ENCODE measurements at regions not wholly inside any gene's neighbourhood (a gene's known extent, or its start where the extent isn't known, plus 50 kb on each side); places are given as distances from the start of the nearest gene placed in this dataset.
"Not testable (repeated sequence)": the region's sequence is repeated elsewhere in the genome, so short reads cannot be mapped to it uniquely, and the experiment has no call there.

GRCh38 chr1:96191165-96191564 lies 530.4 kb upstream of the PTBP2 start:
- DNase-seq (ENCODE audit: low spot score) = no peak

- DNase-seq (ENCODE audit: low spot score) = no peak
Observed at GRCh38 chr1:96206451-96206850, 515.1 kb upstream of the PTBP2 start.

DNA sequence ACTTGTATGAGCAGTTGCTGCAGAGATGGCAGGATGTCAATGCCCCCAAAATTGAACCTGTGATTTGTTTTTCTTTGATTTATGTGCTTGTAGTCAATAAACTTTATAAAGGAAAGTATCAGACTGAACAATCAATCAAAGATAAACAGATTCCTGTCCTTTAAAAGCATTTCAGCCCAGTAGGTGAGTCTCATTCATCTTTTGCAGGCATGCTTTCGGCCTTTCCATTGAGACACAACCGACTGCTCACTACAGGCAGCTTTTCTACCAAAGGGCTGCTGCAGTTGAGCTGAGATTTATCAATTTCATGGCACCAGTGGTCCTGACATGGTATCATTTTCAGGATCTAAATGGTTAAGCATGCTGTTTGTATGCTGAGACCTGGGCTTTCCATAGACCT lies 513.6 kb upstream of the PTBP2 start:
- DNase-seq (ENCODE audit: low spot score) = no peak

DNA sequence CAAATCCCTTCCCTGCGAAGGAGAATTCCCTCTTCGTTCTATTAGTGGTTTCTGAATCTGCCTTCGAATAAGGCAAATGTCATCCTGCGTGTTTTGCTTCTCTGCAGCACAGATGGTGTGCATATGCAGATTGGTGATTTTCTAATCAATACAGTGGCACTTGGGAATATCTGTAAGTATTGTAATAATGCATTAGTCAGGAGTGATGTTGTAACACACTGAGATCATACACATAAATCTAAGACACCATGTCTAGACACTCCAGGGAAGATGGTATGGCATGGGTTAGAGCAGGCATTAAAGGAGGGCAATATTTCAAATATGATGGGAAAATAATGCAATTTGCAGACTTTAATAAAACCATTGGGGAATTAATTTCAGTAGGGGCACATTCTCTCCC lies 513.2 kb upstream of the PTBP2 start:
- no peak for DNase-seq (ENCODE audit: low spot score)

- no peak for DNase-seq (ENCODE audit: low spot score)
Observed at GRCh38 chr1:96210054-96210453, 511.5 kb upstream of the PTBP2 start.

DNA sequence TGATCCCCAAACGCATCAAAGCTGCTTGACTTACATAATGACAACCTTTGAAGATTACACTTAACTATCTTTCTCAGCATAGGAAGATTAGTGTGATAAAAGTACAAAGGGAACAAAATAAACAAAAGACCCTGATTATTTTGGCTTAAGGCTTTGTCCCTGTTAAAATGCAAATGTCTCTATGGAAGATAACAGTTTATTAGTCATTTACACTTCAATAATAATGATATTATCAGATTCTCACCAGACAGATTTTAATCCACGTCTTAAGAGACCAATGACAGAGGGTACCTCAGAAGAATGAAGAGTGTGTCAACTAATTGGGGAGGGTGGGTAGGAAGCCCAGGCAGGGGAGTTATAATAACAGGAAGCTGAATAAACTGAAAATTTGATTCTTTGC lies 510.4 kb upstream of the PTBP2 start:
- DNase-seq (ENCODE audit: low spot score) = no peak

GRCh38 chr1:96214982-96215381 lies 506.6 kb upstream of the PTBP2 start:
- no peak for DNase-seq (ENCODE audit: low spot score)

GRCh38 chr1:96220651-96221050 lies 500.9 kb upstream of the PTBP2 start:
- no peak for DNase-seq (ENCODE audit: low spot score)

DNA sequence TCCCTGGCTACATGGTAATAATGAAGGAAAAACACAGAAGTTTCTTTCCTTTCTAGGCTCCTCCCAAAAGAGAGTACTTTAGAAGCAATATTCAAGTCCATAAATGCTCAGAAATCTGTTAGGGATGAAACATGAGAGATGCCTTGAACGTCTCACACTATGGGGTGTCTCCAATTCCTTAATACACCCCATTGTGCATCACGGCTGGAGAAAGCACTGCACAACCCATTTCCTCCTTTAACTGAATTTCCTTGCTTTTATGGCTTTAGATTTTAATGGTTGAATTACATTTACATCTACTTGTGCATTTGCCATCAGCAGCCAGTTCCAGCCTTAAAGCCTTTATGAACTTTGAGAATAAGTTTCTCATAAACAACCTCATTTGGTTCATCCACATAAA lies 498.9 kb upstream of the PTBP2 start:
- DNase-seq (ENCODE audit: low spot score) = no peak

DNA sequence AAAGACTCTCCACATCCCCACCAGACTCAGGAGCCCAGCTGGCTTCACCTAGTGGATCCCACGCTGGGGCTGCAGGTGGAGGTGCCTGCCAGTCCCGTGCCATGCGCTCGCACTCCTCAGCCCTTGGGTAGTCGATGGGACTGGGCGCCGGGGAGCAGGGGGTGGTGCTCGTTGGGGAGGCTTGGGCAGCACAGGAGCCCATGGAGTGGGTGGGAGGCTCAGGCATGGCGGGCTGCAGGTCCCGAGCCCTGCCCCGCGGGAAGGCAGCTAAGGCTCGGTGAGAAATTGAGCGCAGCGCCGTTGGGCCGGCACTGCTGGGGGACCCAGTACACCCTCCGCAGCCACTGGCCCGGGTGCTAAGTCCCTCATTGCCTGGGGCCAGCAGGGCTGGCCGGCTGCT lies 497.4 kb upstream of the PTBP2 start:
- not testable (repeated sequence) for DNase-seq (ENCODE audit: low spot score)

DNA sequence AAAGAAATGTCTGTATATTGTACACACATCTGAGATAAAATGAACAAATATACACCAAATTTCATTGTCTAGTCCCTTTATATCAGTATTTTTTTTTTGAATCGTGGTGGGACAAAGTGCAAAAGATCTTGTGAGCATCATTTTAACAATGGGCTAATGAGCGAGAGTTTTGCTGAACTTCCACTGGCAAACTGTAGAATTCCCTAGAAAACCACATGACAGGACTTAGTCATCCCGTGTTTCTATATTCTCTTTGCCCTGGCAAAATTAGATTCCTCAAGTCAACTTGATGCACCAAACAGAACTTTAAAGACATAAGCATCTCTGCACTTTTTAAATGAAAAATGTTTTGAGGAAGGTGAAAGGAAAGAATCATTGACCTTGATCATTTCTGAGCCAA lies 488.2 kb upstream of the PTBP2 start:
- DNase-seq (ENCODE audit: low spot score) = no peak

DNA sequence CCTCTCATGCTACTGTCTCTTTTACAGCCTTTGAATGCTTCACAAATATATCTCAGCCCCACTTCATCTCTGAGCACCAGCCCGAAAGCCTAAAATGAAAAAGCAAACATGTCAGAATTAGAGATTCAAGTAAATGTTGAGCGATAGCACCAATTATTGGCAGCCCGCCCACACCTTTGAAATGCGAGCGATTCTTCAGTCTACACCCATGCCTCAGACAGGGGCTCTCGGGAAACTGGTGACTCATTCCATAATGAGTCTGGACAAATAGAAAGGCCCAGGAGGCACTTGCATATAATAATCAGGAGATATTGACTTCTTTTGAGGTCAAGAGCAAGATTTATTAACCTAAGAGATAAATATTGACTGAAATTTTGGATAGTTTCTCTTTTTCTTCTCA lies 487.3 kb upstream of the PTBP2 start:
- DNase-seq (ENCODE audit: low spot score) = peak; percentile 46

DNA sequence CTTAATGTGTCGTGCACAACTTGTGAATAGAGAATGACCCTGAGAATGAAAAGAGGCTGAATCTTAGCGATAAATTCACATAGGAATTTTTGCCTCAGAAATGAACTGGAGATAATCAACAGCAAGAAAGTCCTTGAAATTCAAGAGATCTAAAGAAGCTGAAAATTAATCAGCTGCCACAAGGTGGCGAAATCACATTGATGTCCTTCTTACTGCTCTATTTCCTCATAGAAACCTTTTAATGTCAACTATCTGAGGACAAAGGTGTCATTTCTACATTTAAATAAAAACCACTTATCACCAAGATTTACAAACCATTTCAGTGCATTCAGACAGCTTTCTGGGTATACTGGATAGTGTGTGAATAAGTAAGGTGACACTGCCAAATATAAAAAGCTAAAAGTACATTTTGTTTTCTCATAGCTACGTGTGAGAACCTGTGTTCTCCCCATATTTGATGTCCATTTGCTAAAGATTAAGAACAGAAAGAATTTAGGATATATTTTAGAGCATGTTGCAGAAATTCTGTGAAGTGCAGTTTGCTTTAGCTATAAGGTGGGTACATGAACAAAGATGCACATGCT lies 485.3 kb upstream of the PTBP2 start:
- peak; percentile 37 for DNase-seq (ENCODE audit: low spot score)

DNA sequence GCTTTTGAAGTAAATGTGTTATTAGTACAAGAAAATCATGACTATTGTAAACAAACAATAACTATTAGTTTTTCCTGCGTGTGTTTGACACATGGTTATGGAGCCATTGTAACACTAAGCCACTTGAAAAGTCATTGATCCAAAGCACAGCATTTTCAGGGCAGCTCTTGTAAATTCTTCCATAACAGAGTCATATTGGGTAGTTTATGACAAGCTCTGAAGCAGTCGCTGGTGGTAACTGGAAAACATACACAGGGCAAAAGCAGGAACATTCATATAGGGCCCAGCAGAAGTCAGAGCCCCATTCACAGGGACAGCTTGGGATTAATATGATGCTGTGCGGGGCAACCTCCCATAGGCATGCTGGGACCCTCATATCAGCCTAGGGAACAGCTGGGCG lies 483.2 kb upstream of the PTBP2 start:
- no peak for DNase-seq (ENCODE audit: low spot score)

DNA sequence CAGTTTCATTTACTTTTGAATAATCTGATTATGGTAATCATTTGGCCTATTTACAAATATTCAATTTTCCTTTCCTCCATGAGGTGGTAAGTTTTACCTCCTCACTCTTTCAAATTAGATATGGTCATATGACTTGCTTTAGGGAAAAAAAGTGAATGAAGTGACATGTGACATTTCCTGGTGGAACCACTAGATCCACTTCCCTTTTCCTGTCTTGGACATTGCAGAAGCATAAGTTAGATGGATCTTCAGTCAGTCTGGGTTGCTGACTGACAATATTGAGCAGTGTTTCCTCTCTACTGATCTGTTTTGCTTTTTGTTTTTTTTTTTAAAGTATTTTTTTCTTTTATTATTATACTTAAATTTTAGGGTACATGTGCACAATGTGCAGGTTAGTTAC lies 481.1 kb upstream of the PTBP2 start:
- no peak for DNase-seq (ENCODE audit: low spot score)

DNA sequence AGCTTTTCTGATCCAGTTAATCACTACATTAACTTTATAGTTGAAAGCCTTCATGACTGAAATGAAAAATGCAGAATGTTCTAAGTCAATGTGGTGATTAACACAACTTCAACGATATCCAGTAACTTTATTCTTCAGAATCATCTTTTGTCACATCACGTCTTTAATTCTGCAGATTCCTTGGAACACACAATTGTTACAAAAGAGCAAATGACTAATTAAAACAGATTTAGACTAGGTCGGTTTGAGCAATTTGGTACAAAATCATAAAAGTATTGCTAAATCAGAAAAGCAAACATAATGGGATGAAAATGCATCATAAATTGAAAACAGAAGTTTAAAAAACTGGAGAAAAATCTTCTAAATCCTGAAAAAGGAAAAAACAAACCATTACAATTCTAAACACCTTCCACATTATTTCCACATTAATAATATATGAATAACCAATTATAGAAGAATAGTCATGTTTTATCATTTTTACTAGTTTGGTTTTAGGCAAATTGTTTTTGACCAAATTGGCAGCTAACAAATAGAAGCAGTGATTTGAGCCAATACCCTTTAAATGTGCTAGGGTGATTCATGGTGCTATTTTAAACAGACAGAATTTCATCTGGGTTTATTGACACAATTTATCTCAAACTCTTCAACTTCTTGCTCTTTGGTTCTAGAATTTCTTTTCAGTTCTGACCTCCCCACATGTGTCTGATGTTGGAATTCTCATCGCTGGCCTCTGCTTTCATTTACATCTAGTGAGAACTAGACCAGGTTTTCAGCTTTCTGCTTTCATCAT lies 468.1 kb upstream of the PTBP2 start:
- no peak for DNase-seq (ENCODE audit: low spot score)

DNA sequence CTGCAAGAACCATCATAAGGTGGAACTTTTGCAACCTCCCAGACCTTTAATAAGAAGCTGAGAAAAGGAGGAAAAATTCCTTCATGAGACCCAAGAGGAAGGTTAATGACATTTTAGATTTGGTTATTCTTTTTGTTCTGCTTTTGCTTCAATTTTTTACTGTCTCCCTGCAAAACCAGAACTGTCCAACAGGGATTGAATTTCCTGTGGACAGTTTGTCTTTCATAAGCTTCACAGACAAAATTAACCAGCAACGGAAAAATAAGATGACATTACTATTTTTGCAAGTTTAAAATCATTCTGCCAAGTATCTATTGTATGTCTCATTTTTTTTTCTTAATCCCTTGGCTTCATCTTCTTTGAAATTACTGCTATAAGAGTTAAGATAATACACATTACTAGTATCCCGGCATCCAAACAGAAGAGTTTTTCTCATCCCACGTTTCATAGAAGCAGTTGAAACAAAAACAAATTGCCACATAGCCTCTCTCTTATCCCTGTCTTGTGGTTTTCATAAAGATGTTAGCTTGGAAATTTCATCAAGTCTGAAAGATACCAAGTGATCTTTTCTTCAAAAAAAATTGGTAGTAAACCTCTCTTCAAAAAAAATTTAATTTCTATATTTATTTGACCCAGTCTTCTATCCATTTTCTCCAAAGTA lies 465.3 kb upstream of the PTBP2 start:
- DNase-seq (ENCODE audit: low spot score) = no peak

- no peak for DNase-seq (ENCODE audit: low spot score)
Observed at GRCh38 chr1:96259399-96259798, 462.2 kb upstream of the PTBP2 start.

- no peak for DNase-seq (ENCODE audit: low spot score)
Observed at GRCh38 chr1:96281491-96281890, 440.1 kb upstream of the PTBP2 start.

- no peak for DNase-seq (ENCODE audit: low spot score)
Observed at GRCh38 chr1:96290033-96290432, 431.6 kb upstream of the PTBP2 start.

- DNase-seq (ENCODE audit: low spot score) = no peak
Observed at GRCh38 chr1:96290801-96291200, 430.8 kb upstream of the PTBP2 start.

- DNase-seq (ENCODE audit: low spot score) = no peak
Observed at GRCh38 chr1:96291468-96291867, 430.1 kb upstream of the PTBP2 start.

DNA sequence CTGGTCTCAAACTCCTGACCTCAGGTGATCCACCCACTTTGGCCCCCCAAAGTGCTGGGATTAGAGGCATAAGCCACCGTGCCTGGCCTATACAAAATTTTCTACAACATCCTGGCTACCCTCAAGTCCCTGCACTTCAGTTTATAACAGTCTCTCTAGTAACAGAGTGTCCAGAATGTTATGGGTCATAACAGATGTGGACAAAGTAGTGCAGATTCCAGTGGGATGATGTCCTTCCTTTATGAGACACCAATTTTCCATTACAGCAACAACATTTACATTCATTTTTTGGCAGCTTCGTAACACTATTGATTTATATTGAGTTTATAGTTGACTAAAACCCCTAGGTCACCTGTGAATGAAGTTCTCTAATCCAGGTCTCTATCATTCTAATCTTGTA lies 429.4 kb upstream of the PTBP2 start:
- no peak for DNase-seq (ENCODE audit: low spot score)

GRCh38 chr1:96296991-96297390 lies 424.6 kb upstream of the PTBP2 start:
- DNase-seq (ENCODE audit: low spot score) = no peak

Measured in LoVo (cell line).